Esophagus squamous epithelium (tissue), 4 donors: ENCODE measurements at regions not wholly inside any gene's neighbourhood (a gene's known extent, or its start where the extent isn't known, plus 50 kb on each side); places are given as distances from the start of the nearest gene placed in this dataset.

ENCODE experiments used
- POLR2A ChIP-seq, 4 donors: fragments of 450-650 bp; IDR thresholded peaks; one replicate each; pipeline ENCODE4 v1.6.1; 2017; ENCODE audit warnings: antibody characterized with exemption in 4 of 4, mild to moderate bottlenecking in 4 of 4, moderate library complexity in 3 of 4
- TF ChIP-seq, protein P1 (sequence below), 6 experiments: fragments of 450-650 bp in 4 of 6; fragments of 200-600 bp in 2 of 6; sonication (generic) in 2 of 6; IDR thresholded peaks; one replicate each; pipeline ENCODE4 v1.5.1; 2016 to 2019; ENCODE audit warnings: antibody characterized with exemption in 6 of 6, mild to moderate bottlenecking in 4 of 6, moderate library complexity in 4 of 6

DNA sequence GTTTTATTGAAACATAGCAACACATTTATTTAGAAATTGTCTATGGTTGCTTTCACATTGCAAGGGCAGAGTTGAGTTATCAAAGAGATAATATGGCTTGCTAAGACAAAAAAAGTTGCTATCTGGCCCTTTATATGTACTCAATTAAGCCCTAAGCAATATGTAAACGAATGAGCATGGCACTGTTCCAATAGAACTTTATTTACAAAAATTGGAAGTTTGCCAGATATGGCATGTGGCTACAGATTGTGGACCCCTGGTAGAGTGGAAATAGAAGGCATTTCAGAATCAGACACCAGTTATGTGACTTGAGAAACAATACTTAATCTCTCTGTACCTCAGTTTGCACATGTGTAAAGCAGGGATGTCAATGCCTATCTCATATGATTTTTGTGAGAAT lies 515.6 kb upstream of the SGO1 start:
- no peak for TF ChIP-seq POLR2A (IDR thresholded peaks at IDR 0.05)
- TF ChIP-seq, protein P1, sequence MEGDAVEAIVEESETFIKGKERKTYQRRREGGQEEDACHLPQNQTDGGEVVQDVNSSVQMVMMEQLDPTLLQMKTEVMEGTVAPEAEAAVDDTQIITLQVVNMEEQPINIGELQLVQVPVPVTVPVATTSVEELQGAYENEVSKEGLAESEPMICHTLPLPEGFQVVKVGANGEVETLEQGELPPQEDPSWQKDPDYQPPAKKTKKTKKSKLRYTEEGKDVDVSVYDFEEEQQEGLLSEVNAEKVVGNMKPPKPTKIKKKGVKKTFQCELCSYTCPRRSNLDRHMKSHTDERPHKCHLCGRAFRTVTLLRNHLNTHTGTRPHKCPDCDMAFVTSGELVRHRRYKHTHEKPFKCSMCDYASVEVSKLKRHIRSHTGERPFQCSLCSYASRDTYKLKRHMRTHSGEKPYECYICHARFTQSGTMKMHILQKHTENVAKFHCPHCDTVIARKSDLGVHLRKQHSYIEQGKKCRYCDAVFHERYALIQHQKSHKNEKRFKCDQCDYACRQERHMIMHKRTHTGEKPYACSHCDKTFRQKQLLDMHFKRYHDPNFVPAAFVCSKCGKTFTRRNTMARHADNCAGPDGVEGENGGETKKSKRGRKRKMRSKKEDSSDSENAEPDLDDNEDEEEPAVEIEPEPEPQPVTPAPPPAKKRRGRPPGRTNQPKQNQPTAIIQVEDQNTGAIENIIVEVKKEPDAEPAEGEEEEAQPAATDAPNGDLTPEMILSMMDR (IDR thresholded peaks at IDR 0.05) = no peak
